ENCODE measurements at regions not wholly inside any gene's neighbourhood (a gene's known extent, or its start where the extent isn't known, plus 50 kb on each side); places are given as distances from the start of the nearest gene placed in this dataset.

- no peak for TF ChIP-seq SMC3 (conservative IDR thresholded peaks at IDR 0.05; ENCODE audit: poor library complexity)
- TF ChIP-seq POLR2AphosphoS5 (IDR thresholded peaks at IDR 0.05) = no peak
- TF ChIP-seq, protein P1, sequence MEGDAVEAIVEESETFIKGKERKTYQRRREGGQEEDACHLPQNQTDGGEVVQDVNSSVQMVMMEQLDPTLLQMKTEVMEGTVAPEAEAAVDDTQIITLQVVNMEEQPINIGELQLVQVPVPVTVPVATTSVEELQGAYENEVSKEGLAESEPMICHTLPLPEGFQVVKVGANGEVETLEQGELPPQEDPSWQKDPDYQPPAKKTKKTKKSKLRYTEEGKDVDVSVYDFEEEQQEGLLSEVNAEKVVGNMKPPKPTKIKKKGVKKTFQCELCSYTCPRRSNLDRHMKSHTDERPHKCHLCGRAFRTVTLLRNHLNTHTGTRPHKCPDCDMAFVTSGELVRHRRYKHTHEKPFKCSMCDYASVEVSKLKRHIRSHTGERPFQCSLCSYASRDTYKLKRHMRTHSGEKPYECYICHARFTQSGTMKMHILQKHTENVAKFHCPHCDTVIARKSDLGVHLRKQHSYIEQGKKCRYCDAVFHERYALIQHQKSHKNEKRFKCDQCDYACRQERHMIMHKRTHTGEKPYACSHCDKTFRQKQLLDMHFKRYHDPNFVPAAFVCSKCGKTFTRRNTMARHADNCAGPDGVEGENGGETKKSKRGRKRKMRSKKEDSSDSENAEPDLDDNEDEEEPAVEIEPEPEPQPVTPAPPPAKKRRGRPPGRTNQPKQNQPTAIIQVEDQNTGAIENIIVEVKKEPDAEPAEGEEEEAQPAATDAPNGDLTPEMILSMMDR (IDR thresholded peaks at IDR 0.05; ENCODE audit: poor library complexity, severe bottlenecking) = no peak
- TF ChIP-seq EP300 (conservative IDR thresholded peaks at IDR 0.05; ENCODE audit: poor library complexity, severe bottlenecking) = no peak
- TF ChIP-seq TAF1 (IDR thresholded peaks at IDR 0.05; ENCODE audit: low read depth) = no peak
- no peak for TF ChIP-seq EZH2 (IDR thresholded peaks at IDR 0.05; ENCODE audit: borderline replicate concordance, insufficient read depth, low read length, poor library complexity, severe bottlenecking)
- TF ChIP-seq, protein P2, sequence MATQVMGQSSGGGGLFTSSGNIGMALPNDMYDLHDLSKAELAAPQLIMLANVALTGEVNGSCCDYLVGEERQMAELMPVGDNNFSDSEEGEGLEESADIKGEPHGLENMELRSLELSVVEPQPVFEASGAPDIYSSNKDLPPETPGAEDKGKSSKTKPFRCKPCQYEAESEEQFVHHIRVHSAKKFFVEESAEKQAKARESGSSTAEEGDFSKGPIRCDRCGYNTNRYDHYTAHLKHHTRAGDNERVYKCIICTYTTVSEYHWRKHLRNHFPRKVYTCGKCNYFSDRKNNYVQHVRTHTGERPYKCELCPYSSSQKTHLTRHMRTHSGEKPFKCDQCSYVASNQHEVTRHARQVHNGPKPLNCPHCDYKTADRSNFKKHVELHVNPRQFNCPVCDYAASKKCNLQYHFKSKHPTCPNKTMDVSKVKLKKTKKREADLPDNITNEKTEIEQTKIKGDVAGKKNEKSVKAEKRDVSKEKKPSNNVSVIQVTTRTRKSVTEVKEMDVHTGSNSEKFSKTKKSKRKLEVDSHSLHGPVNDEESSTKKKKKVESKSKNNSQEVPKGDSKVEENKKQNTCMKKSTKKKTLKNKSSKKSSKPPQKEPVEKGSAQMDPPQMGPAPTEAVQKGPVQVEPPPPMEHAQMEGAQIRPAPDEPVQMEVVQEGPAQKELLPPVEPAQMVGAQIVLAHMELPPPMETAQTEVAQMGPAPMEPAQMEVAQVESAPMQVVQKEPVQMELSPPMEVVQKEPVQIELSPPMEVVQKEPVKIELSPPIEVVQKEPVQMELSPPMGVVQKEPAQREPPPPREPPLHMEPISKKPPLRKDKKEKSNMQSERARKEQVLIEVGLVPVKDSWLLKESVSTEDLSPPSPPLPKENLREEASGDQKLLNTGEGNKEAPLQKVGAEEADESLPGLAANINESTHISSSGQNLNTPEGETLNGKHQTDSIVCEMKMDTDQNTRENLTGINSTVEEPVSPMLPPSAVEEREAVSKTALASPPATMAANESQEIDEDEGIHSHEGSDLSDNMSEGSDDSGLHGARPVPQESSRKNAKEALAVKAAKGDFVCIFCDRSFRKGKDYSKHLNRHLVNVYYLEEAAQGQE (IDR thresholded peaks at IDR 0.05; ENCODE audit: borderline replicate concordance) = no peak
Measured at GRCh38 chr3:137116619-137117018, 158.8 kb downstream of the IL20RB start.

Data from neural cell (in vitro differentiated cells).